ENCODE measurements at regions not wholly inside any gene's neighbourhood (a gene's known extent, or its start where the extent isn't known, plus 50 kb on each side); places are given as distances from the start of the nearest gene placed in this dataset.

GRCh38 chr12:30843211-30843610, 83.3 kb upstream of the TSPAN11 start (continued):
- TF ChIP-seq, protein P1, sequence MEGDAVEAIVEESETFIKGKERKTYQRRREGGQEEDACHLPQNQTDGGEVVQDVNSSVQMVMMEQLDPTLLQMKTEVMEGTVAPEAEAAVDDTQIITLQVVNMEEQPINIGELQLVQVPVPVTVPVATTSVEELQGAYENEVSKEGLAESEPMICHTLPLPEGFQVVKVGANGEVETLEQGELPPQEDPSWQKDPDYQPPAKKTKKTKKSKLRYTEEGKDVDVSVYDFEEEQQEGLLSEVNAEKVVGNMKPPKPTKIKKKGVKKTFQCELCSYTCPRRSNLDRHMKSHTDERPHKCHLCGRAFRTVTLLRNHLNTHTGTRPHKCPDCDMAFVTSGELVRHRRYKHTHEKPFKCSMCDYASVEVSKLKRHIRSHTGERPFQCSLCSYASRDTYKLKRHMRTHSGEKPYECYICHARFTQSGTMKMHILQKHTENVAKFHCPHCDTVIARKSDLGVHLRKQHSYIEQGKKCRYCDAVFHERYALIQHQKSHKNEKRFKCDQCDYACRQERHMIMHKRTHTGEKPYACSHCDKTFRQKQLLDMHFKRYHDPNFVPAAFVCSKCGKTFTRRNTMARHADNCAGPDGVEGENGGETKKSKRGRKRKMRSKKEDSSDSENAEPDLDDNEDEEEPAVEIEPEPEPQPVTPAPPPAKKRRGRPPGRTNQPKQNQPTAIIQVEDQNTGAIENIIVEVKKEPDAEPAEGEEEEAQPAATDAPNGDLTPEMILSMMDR (IDR thresholded peaks at IDR 0.05; ENCODE audit: control extremely low read depth in 1 of 3, insufficient read depth in 1 of 3, low read depth in 1 of 3, low read length in 3 of 3): no peak
- TF ChIP-seq CREB1 (IDR thresholded peaks at IDR 0.05): no peak
- TF ChIP-seq RXRA (IDR thresholded peaks at IDR 0.05; ENCODE audit: insufficient read depth, low read depth, low read length): no peak
